Fibroblast of skin of right biceps (primary cell): ENCODE measurements at regions not wholly inside any gene's neighbourhood (a gene's known extent, or its start where the extent isn't known, plus 50 kb on each side); places are given as distances from the start of the nearest gene placed in this dataset.

Experiments
- DNase-seq: peaks from one replicate; pipeline ENCODE4 v3.0.0-alpha.2; 2013

DNA sequence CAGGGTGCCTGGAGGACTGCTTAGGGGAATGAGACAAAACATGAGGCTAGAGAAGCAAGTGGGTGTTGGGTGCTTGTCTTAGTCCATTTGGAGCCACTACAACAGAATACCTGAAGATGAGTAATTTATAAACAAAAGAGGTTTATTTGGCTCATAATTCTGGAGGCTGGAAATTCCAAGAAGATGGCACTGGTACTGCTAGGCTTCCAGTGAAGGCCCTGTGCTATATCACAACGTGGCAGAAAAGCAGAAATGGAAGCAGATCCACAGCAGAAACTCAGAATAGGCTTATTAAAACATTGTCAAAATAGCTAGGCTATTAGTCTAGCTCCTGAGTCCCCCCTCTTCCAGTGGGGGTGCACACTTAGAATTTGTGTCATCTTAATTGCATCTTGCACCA, 701.7 kb downstream of the RWDD3 start:
- DNase-seq: no peak

DNA sequence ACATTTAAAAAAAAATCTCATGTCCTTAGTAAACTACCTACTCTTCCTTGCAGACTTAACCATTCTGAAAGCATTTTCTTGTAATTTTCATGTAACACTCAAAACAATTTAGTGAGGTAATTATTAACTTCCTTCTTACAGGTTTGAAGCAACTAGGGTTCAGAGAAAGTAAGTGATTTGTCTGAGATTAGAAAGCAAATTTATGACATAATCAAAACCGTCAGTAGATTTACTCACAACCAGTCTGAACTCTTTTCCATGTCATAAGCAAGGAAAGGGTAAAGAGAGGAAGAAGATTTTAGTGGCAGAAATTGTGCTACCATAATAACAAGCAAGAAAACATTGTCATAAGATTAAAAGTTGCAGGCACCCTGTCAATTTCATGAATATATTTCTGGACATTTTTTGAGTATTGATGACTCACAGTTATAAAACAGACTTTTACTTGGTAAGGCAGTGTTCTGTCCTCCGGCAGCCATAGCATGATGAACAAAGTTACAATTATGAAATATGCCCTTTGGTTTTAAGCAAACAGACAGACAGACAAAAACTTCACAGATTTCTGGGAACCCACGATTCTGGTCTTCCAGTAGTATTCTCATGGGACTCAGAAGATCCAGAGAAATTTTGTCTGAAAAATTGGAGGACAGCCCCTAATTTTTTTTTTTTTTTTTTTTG, 707.2 kb downstream of the RWDD3 start:
- DNase-seq: no peak

DNA sequence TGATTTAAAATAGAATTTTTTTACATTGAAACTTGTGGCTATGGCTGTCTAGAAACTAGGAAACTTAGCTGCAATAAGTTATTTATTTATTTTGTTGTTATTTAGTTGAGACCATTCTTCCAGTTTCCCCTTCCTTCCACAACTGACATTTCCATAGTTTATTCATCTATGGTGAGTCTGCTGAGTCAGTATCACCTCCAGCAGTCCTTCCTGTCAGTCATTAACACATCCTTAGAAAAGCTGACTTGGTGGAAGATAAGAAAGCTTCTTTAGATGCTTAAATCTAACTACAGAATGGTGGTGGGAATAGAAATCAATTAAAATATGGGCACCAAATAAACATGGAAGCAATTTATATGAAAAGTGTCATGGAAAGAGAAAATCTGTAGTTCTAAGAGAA, 714.0 kb downstream of the RWDD3 start:
- DNase-seq: no peak

DNA sequence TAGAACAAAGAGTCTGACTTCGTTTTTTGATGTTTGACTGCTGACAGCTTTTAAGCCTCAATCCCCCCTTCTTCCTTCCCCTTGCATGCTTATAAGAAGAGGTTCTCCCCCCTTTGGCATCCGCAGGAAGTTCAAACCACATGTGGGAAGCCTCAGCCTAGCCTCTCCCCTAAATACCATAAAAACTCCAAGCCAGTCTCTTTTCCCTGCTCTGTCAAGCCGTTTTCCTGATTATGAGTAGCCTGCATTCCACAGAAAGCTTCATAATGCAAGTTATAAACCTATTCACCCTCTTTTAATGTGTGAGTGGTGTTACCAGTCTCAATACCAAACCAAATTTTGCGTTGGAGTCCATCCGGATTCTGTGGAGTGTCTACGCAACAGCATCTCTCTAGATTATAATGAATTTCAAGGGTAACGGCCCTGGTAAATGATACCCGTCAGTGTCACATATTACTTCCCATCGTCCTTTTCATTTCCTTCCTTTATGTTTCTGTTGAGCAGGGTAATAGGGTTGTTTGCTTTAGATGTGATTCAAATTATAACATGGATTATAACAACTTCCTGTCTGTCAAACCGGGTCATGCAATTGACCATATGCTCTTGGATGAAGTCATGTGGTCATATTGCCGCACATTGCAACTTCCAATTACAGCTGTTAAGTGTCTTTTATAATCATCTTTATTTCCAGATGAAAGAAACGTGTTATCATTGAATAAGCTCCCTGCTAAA, 717.5 kb downstream of the RWDD3 start:
- peak; percentile 40 for DNase-seq

DNA sequence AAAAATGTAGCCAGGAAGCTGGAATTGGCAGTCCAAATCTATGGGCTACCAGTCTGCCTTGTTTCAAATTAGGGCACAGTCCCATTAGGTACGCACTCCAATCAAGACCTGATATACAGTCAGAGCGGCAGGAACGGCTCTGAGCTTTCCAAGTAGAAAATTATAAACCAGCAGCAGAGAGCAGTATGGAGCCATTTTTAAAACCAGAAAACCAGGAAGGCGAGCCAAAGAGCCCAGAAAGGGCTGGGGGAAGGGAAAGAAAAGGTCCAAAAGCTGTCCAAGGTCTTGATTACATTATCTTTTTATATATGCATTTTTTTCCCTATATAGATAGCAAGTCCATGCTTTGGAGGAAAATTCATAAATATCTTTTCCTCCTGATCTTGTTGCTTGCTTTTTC, 719.0 kb downstream of the RWDD3 start:
- peak; percentile 31 for DNase-seq

DNA sequence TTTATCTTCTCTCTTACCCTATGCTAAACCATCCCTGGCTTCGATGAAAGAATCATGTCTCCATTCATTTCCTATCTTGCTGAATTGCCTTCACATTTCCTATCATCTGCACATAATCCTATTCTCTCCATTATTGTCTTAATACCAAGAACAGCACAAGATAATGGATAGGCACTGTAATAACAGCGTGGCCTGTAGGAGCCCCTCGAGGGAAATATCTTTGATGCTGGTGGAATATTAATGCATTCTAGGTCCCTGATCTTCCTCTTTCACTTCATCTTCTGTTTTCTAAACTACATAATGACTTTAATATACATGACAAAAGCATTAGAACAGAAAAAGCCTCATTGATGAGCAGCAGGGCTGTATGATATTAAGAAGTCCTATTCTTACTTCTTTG, 720.6 kb downstream of the RWDD3 start:
- no peak for DNase-seq

DNA sequence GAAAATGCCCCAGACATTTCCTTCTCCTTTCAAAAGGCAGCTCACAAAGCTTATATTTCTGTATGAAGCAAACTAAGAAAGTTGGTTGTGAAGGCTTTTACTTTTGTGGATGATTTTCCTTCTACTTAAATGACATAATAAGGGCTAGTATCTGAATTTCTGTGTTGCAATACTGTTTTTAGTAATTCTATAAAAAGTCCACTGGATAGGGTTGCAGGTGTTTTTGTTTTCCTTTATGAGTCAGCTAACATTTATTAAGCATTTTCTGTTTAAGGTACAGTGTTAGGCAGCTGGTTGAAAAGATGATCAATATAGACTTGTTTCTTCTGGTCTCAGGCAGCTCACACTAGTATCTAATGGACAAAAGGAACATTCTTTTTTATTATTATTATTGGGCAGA, 722.2 kb downstream of the RWDD3 start:
- DNase-seq: no peak

DNA sequence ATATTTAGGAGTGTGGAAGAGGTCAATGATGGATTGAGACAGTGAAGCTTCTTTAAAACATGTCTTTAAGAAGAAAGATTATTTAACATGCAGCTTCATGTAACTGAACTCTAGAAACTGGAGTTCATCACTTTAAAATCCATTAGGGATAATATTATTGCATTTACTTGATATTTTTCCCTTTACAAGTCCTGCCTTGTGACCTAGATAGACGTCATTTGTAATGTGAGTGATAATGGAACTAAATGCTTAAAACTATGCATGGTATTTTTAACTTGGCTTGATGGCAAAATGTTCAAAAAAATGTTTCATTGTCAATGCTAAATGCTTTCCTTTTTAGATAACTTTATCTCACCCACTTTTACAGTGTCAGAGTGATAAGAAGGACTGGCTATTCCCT, 723.7 kb downstream of the RWDD3 start:
- DNase-seq: peak; percentile 34

DNA sequence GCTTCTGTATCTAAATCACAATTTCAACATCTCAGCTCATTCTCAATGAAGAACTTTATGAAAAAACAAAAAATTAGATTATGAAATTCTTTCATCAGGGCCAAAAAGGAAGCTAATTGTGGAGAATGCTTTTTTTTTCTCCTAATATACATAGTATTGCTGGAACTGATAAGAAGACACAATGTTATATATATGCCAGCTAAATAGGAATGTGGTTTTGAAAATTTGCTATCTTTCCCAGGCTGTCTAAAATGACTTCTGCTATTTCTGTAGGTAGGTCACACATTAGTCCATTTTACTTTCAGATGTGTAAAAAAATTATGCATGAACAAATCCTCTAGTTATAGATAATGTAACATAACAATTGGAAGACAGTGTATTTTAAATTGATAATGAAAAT, 732.9 kb downstream of the RWDD3 start:
- DNase-seq: no peak

DNA sequence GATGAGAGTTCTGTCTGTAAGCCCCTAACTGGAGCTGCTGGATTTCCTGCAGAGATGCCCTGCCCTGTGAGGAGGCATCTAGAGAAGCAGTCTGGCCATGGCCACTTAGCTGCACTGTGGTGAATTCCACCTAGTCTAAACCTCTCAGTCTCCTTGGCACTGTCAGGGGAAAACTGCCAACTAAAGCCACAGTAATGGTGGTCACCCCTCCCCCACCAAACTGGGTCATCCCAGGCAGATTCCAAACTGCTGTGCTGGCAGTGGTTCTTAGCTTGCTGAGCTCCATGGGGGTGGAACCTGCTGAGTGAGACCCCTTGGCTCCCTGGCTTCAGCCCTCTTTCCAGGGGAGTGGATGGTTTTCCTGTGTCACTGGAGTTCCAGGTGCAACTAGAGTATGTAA, 740.6 kb downstream of the RWDD3 start:
- peak; percentile 83 for DNase-seq

DNA sequence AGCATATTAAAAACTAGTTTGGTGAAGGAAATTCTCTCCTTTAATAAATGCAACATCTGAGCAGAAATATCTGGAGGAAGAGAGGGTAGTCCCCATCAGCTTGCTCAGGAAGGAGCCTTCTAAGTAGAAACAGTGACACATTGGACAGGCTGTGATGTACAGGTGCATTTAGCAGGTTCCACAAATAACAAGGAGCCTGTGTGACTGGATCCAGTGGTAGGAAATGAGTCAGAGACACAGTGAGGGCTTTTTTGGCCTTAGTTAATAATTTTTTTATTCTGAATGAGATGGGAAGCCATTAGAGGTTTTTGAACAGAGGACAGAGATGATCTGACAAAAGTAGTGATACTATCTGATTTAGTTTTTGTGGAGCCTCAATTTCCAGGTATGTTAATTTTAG, 738.9 kb upstream of the PTBP2 start:
- no peak for DNase-seq

DNA sequence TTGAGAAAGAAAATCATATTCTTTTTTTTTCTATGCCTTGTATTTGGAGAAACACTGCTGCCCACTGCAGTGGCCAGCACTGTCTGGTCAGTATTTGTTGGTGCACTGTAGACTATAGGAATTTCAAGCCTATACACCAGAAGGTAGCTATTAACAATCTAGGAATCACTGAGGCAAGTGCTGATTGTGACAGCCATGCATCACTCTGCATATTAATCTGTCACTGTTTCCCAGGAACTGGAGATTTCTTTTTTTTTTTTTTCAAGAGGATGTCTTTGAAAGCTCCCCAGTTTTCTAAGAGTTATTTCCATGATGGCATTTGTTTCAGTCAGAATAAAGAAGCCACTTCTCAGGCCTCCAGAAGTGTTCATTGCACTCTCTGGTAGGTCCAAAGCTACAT, 737.8 kb upstream of the PTBP2 start:
- DNase-seq: no peak

DNA sequence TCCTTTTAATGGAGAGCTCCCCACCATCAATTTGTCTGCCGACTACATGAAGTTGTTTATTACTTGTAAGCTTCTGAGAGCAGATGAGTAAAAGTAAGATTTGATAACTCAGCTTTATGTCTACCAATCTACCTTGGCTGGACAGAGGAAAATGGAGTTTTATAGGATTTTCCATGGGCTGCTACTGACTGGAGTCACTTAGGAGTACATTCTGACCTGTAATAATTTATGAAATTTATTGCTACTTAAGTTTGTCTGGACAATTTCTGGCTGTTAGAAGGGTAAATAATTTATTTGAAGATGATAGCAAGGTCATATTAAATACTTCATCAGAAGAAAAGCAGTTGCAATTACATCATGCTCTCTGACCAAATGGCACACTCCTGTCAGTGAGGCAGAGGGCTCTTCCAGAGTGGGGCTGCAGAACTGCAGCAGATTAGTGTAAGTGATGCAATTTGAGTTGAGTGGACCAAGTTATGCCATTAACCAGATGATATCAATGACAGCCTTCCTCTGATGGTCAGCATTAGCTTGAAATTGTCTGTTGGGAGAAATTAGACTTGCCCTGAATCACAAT, 736.7 kb upstream of the PTBP2 start:
- DNase-seq: no peak

DNA sequence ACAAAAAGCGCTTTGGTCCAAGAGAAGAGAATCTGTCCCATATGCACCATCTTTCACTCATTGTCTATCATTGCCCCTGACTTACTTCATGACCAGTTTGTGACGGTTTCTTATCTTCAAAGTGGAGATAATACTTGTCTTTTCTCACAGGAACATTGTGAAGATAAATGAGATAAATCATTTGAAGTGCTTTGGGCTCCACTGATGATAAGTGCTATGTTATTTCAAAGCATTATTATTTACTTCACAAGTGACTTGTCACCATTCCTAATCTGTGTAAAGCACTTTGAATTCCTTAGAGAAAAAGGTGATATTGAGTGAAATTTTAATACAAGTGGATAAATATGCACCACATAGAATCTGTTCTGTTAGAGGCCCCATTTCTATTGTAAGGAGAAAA, 731.6 kb upstream of the PTBP2 start:
- no peak for DNase-seq

DNA sequence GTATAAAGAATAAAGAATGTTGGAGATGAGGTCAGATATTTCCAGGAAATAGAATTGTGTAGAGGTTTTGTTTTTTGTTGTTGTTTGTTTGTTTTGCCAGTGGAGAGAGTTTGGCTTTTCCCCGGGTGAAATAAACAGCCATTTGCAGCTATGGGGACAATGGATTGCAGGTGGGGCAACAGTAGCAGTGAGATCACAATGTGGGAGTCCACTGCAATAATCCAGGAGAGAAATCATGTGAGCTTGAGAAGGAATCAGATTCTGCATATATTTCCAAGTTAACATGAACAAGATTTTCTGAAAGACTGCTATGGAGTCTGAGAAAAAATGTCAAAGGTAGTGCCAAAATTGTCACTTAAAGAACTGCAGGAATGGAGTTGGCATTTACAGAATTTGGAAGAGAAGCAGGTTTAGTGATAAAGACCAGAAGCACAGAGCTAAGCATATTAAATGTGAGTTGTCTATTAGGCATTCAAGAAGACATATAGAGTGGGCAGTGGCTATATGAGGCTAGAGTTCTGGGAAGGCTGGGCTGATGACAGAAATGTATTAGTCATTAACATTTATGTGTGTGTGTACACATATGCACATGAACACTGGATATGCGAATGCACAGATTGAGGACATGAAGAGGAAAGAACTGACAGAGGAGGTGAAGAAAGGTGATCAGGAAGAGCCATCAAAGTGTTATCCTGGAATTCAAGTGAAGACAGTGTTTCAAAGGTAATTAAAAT, 729.6 kb upstream of the PTBP2 start:
- peak; percentile 19 for DNase-seq

DNA sequence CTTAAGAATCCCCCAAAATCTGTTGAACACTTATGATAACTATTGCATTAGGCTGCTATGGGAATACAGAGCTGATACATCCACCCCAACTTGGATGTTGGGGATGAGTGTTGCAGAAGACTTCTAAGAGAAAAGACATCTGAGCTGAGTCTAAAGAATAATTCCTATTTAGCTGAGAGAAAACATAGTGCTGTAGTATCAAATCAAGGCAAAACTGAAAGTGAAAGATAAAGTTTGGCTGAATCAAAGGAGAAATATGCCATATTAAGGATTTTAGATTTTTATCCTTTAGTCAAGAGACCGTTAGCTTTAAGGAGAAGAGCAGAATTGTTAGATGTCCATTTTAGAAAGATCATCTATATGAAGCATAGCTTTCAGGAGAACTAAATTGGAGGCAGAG, 726.9 kb upstream of the PTBP2 start:
- no peak for DNase-seq

DNA sequence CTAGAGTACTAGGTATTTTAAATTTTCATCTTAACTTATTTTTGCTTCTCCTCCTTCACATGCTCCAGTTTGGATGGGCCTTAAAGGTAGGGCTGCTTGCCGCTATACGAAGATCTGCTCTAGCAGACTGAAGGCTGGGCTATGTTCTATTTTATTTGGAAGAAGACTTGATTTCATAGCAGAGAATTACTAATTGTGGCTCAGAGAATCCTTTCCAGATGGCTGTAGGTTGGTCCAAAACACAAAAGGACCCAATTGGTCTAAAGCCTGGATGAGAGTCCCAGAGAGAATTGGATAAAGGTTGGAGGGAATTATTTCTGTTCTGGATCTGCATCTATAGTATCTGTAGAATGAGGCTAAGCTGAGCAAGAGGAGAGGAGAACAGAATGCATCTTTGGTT, 719.4 kb upstream of the PTBP2 start:
- DNase-seq: no peak

DNA sequence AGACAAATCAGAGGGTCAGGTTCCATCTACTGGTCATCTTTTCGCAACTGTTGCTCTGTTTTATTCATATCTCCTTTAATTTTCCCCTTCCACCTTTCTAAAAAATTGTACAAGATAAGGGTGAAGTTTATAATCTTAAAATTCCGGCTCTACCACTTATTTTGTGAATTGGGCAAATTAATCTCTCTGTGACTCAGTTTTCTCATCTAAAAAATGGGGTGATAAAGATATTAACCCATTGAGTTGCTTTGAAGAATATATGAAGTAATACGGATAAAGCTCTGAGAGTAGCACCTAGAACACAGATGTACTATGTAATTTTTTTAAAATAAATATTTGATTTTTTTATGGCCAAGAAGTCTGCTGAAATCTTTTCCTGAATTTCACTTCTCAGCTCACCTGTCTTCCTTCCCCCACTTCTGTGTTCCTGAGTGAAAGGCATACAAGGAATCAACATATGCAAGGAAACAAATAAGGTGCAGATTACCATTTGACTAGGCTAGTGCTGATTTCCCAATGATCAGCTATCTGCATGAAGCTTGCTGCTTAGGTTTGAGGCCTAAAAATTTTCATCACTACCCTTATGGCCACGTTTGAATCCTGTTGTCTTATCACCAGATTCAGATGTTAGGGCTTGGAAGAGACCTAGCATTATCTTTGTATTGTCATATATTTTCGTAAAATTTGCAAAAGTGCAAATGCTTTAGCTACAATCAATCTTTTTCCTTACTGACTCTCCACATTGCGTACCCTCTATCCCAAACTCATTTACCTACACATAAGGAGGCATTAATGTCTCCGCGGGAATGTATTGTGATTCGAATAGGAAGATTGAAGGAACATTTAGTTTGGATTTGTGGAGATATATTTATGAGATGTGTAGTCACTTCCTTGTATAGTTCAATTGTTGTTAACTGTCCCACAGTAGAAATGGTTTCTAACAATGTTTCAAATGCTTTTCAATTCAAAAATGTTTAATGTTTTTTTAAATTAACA, 718.3 kb upstream of the PTBP2 start:
- DNase-seq: no peak

DNA sequence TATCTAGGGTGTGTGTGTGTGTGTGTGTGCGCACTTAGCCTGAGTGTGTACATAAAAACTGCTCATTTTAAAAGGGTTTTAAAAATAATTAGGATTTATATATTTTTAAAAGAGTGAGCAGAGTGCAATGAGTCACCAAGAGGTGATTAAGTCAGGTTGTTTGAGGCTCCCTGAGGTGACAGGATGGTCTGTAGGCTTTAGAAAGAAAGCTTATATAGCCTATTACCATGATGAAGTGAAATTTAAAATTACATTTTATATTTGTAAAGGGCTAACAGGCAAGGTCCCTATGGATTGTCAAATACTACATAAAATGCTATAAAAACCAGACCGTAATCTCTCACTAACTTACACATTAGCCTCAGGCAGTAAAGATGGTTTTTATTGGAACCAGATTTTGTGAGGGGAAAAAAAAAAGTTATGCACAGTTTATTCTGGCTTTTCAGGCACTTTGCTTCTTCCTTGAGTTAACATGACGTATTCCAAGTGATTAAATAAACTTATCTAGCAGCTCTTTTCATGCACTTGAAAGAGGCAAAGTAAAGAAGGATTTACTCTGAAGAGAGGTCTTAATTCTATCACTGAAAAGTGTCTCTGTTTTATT, 711.7 kb upstream of the PTBP2 start:
- DNase-seq: no peak

DNA sequence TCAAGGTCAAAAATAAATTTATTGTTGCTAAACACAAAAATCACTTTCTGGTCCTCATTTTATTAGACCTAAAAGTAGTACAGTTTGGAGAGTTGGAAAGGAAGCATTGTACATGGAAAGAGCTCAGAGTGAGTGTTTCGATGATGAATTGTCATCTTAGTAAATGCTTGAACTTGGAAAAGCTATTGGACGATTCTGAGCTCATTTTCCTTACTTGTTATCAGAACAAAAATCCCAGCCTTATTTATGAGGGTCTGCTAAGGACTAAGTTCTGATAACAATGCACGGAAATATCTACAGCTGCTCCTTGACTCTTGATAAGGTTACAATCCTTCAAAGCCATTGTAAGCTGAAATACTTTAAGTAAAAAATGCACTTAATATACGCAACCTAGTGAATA, 710.0 kb upstream of the PTBP2 start:
- no peak for DNase-seq

DNA sequence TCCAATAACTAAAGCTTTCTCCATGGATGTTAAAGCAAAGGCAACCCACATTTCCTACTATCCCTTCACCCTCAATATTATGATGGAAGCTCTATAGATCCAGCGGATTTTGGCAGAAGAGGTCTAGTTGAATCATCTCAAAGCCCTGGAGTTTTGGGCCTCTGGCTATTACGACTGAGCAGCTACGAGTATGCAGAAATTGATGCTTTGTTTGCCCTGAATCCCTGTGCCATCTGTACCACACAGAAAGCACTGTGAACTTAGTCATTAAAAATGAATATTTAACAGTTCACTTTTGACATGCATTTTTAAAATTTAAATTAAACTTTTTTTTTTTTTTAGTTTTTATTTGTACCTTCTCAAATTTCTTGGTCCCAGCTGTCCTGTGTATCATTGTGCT, 705.4 kb upstream of the PTBP2 start:
- DNase-seq: no peak

DNA sequence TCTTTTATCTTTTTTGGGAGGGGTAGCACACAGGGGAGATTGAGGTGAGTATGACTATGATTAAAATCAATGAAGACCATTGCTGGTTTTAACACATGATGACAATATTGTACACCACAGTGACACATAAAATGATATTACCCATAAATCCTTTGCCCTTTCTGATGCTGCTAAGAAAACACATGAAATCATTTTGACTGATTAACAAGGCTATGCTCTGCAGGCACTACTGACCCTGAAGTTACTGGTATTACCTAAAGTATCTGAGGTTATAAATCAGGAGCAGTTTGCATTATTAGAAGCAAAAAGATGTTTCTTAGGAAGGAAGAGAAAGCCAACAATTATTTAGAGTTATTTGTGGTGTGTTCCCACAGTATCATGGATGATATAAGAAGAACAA, 701.2 kb upstream of the PTBP2 start:
- DNase-seq: no peak
